ENCODE measurements at regions not wholly inside any gene's neighbourhood (a gene's known extent, or its start where the extent isn't known, plus 50 kb on each side); places are given as distances from the start of the nearest gene placed in this dataset.
"Not testable (repeated sequence)": the region's sequence is repeated elsewhere in the genome, so short reads cannot be mapped to it uniquely, and the experiment has no call there.

GRCh38 chr12:4187916-4188315 is 85.6 kb upstream of the CCND2 start (continued):
- TF ChIP-seq, protein P1, sequence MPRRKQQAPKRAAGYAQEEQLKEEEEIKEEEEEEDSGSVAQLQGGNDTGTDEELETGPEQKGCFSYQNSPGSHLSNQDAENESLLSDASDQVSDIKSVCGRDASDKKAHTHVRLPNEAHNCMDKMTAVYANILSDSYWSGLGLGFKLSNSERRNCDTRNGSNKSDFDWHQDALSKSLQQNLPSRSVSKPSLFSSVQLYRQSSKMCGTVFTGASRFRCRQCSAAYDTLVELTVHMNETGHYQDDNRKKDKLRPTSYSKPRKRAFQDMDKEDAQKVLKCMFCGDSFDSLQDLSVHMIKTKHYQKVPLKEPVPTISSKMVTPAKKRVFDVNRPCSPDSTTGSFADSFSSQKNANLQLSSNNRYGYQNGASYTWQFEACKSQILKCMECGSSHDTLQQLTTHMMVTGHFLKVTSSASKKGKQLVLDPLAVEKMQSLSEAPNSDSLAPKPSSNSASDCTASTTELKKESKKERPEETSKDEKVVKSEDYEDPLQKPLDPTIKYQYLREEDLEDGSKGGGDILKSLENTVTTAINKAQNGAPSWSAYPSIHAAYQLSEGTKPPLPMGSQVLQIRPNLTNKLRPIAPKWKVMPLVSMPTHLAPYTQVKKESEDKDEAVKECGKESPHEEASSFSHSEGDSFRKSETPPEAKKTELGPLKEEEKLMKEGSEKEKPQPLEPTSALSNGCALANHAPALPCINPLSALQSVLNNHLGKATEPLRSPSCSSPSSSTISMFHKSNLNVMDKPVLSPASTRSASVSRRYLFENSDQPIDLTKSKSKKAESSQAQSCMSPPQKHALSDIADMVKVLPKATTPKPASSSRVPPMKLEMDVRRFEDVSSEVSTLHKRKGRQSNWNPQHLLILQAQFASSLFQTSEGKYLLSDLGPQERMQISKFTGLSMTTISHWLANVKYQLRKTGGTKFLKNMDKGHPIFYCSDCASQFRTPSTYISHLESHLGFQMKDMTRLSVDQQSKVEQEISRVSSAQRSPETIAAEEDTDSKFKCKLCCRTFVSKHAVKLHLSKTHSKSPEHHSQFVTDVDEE (CRISPR knock-in tag; IDR thresholded peaks at IDR 0.05) = no peak

DNA sequence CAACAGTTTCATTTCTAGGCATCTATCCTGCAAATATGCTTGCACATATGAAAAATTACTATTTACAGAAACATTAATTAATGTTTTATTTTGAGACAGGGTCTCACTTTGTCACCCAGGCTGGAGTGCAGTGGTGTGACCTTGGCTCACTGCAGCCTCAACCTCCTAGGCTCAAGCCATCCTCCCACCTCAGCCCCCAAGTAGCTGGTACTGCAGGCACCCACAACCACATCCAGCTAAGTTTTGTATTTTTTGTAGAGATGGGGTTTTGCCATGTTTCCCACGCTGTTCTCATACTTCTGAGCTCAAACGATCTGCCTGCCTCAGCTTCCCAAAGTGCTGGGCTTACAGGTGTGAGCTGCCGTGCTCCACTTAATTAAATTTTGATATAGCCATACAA is 86.2 kb upstream of the CCND2 start:
- ATAC-seq = not testable (repeated sequence)

DNA sequence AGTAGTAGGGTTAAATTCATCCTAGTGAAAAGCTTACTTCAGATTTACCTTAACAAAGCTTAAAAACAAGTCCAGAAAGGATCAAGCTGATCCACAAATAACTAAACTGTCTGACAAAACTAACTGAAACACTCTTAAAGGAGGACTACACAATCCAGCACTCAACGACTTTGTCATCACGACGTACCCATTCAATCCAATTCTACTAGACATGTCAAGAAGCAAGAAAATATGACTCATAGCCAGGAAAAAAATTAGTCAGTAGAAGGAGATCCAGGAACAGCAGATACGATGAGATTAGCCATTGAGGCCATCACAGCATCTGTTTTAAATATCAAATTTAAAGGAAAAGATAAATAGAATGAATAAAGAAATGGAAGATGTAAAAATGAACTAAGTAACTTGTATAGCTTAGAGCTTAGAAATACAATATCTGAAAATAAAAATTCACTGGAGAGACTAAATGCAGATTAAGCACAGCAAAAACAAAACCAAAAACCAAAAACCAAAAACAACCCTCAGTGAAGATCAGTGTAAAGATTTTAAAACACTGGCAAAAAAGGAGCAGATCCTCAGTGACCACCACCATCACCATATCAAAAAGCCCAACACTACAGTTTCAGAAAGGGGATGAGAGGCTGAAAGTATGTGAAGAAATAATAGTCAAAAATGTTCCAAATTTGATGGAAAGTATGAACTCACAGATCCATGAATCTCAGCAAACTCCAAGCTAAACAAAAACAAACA is 95.0 kb upstream of the CCND2 start:
- TF ChIP-seq CSDC2 (CRISPR knock-in tag; IDR thresholded peaks at IDR 0.05) (no peak), TOX (CRISPR knock-in tag; IDR thresholded peaks at IDR 0.05; ENCODE audit: borderline replicate concordance) (no peak), ZNF8 (CRISPR knock-in tag; IDR thresholded peaks at IDR 0.05) (no peak), OSR1 (CRISPR knock-in tag; IDR thresholded peaks at IDR 0.05) (no peak), RARB (CRISPR knock-in tag; IDR thresholded peaks at IDR 0.05) (no peak), SNAI2 (CRISPR knock-in tag; IDR thresholded peaks at IDR 0.05) (no peak), BACH2 (CRISPR knock-in tag; IDR thresholded peaks at IDR 0.05; ENCODE audit: borderline replicate concordance) (no peak), ZFP3 (CRISPR knock-in tag; IDR thresholded peaks at IDR 0.05) (no peak), ZC3H10 (CRISPR knock-in tag; IDR thresholded peaks at IDR 0.05) (no peak), ARNTL (CRISPR knock-in tag; IDR thresholded peaks at IDR 0.05; ENCODE audit: borderline replicate concordance, low read depth) (no peak), ZNF70 (CRISPR knock-in tag; IDR thresholded peaks at IDR 0.05) (no peak), ZFP30 (CRISPR knock-in tag; IDR thresholded peaks at IDR 0.05) (no peak), PATZ1 (CRISPR knock-in tag; IDR thresholded peaks at IDR 0.05; ENCODE audit: borderline replicate concordance) (no peak)
- TF ChIP-seq, protein P1 (CRISPR knock-in tag; IDR thresholded peaks at IDR 0.05) = no peak
- TF ChIP-seq, protein P2, sequence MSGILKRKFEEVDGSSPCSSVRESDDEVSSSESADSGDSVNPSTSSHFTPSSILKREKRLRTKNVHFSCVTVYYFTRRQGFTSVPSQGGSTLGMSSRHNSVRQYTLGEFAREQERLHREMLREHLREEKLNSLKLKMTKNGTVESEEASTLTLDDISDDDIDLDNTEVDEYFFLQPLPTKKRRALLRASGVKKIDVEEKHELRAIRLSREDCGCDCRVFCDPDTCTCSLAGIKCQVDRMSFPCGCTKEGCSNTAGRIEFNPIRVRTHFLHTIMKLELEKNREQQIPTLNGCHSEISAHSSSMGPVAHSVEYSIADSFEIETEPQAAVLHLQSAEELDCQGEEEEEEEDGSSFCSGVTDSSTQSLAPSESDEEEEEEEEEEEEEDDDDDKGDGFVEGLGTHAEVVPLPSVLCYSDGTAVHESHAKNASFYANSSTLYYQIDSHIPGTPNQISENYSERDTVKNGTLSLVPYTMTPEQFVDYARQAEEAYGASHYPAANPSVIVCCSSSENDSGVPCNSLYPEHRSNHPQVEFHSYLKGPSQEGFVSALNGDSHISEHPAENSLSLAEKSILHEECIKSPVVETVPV (CRISPR knock-in tag; IDR thresholded peaks at IDR 0.05) = no peak
- ATAC-seq = no peak

DNA sequence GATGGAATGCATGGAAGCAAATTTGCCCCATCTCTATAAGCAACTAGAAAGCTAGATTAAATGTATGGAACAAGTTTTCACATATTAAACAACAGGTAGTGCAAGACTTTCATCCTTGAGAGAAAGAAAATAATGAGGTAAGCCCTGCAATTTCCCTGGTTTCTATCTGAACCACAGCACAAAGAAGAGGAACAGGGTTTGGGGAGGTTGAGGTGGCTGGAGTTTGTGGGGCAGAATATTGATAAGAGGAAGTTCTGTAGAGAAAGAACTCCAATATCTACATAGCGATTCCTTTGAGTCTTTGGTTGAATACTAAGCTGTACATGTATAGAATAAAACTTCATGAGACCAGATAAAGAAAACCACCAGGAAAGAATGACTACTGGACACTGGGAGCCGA is 96.3 kb upstream of the CCND2 start:
- no peak for ATAC-seq
- TF ChIP-seq GLIS3 (CRISPR knock-in tag; IDR thresholded peaks at IDR 0.05) (no peak), ZNF70 (CRISPR knock-in tag; IDR thresholded peaks at IDR 0.05) (no peak), CSDC2 (CRISPR knock-in tag; IDR thresholded peaks at IDR 0.05) (no peak), BACH2 (CRISPR knock-in tag; IDR thresholded peaks at IDR 0.05; ENCODE audit: borderline replicate concordance) (no peak), PATZ1 (CRISPR knock-in tag; IDR thresholded peaks at IDR 0.05; ENCODE audit: borderline replicate concordance) (no peak), CREB5 (CRISPR knock-in tag; IDR thresholded peaks at IDR 0.05; ENCODE audit: low read depth) (no peak), TCF4 (CRISPR knock-in tag; IDR thresholded peaks at IDR 0.05; ENCODE audit: borderline replicate concordance) (no peak), SNAI2 (CRISPR knock-in tag; IDR thresholded peaks at IDR 0.05) (no peak), POU6F1 (CRISPR knock-in tag; IDR thresholded peaks at IDR 0.05; ENCODE audit: borderline replicate concordance, low read depth) (no peak), RARB (CRISPR knock-in tag; IDR thresholded peaks at IDR 0.05) (no peak), ZFP30 (CRISPR knock-in tag; IDR thresholded peaks at IDR 0.05) (no peak), ZNF565 (CRISPR knock-in tag; conservative IDR thresholded peaks at IDR 0.05; ENCODE audit: low read depth) (no peak), ZFP3 (CRISPR knock-in tag; IDR thresholded peaks at IDR 0.05) (no peak)
